OCI-LY7 (cell line): ENCODE measurements at regions not wholly inside any gene's neighbourhood (a gene's known extent, or its start where the extent isn't known, plus 50 kb on each side); places are given as distances from the start of the nearest gene placed in this dataset.
A peak's percentile ranks its signal among the peaks of the same experiment; 100 is the strongest.
"Not testable (repeated sequence)": the region's sequence is repeated elsewhere in the genome, so short reads cannot be mapped to it uniquely, and the experiment has no call there.

Experiments used
- BruUV-seq: library from RNA; stranded (reverse); fragments of 400-500 nt; replicated peaks from 2 replicates; lab custom pipeline; 2021; lab: Mats Ljungman, UMichigan
- CTCF ChIA-PET: fragments of 300-600 bp; sonication (Branson Sonifier 250); formaldehyde crosslinking; loops from one replicate; lab custom pipeline; 2022; ENCODE audit warnings: antibody characterized with exemption; ENCODE audit not compliant: unreplicated experiment; lab: Charles Lee
- POLR2A ChIA-PET: fragments of 300-600 bp; sonication (Branson Sonifier 250); formaldehyde crosslinking; loops from one replicate; lab custom pipeline; 2022; ENCODE audit warnings: antibody characterized with exemption; lab: Charles Lee
- DNase-seq: peaks from one replicate; pipeline ENCODE4 v3.0.0-alpha.2; 2015; ENCODE audit warnings: low spot score
- H2AFZ ChIP-seq: fragments of 200-600 bp; sonication (generic), shearing (Covaris generic); 2 replicates; pipeline ENCODE4 v1.6.1; 2014; ENCODE audit warnings: mild to moderate bottlenecking, antibody characterized with exemption, low read length, moderate library complexity
- H3K27ac ChIP-seq: fragments of 200-600 bp; sonication (generic); 2 replicates; pipeline ENCODE4 v1.5.1; 2014; ENCODE audit warnings: mixed run types, low read depth, mild to moderate bottlenecking, moderate library complexity, low read length, inconsistent platforms; ENCODE audit not compliant: poor library complexity, severe bottlenecking
- H3K36me3 ChIP-seq: fragments of 200-600 bp; sonication (generic); 2 replicates; pipeline ENCODE4 v1.6.1; 2014; ENCODE audit warnings: mild to moderate bottlenecking, antibody characterized with exemption, low read length, moderate library complexity, mixed read lengths; ENCODE audit not compliant: insufficient read depth
- H3K4me1 ChIP-seq: fragments of 200-600 bp; sonication (generic); 2 replicates; pipeline ENCODE4 v1.5.1; 2014; ENCODE audit warnings: mild to moderate bottlenecking, low read length; ENCODE audit not compliant: insufficient read depth, poor library complexity, severe bottlenecking
- H3K4me2 ChIP-seq: fragments of 200-600 bp; sonication (generic); 2 replicates; pipeline ENCODE4 v1.6.1; 2014; ENCODE audit warnings: mild to moderate bottlenecking, low read length
- H3K4me3 ChIP-seq: fragments of 200-600 bp; sonication (generic); 2 replicates; pipeline ENCODE4 v1.5.1; 2014; ENCODE audit warnings: mild to moderate bottlenecking, low read depth, low read length; ENCODE audit not compliant: poor library complexity, severe bottlenecking
- H3K79me2 ChIP-seq: fragments of 200-600 bp; sonication (generic); 2 replicates; pipeline ENCODE4 v1.6.1; 2016; ENCODE audit warnings: low read depth, mild to moderate bottlenecking, low read length, moderate library complexity, mixed read lengths; ENCODE audit not compliant: insufficient read depth
- H3K9me2 ChIP-seq: fragments of 200-600 bp; sonication (generic); 2 replicates; pipeline ENCODE4 v1.6.1; 2016; ENCODE audit warnings: mild to moderate bottlenecking, low read length, mixed read lengths; ENCODE audit not compliant: insufficient read depth
- H3K9me3 ChIP-seq: fragments of 200-600 bp; sonication (generic); 2 replicates; pipeline ENCODE4 v1.6.1; 2014; ENCODE audit warnings: mild to moderate bottlenecking, mixed run types, low read length, mixed read lengths
- H4K20me1 ChIP-seq: fragments of 200-600 bp; sonication (generic); 2 replicates; pipeline ENCODE4 v1.6.1; 2014; ENCODE audit warnings: mild to moderate bottlenecking, antibody characterized with exemption, low read length, moderate library complexity, mixed read lengths; ENCODE audit not compliant: insufficient read depth
- EZH2phosphoT487 ChIP-seq: fragments of 200-600 bp; sonication (generic); IDR thresholded peaks from 2 replicates; pipeline ENCODE4 v1.6.1; 2018; ENCODE audit warnings: low read depth, borderline replicate concordance, mild to moderate bottlenecking, mixed run types, antibody characterized with exemption, low read length, moderate library complexity, mixed read lengths
- intact Hi-C: fragments of 100-400 bp; cut with micrococcal nuclease; formaldehyde crosslinking; loops from one replicate; pipeline ENCODE4 v1.10.0; 2022; ENCODE audit not compliant: unreplicated experiment
- TF ChIP-seq, protein P1 (sequence below): fragments of 200-600 bp; sonication (generic); conservative IDR thresholded peaks from 2 replicates; pipeline ENCODE4 v1.5.1; 2014; ENCODE audit warnings: mild to moderate bottlenecking, antibody characterized with exemption, low read length, moderate library complexity, mixed read lengths

DNA sequence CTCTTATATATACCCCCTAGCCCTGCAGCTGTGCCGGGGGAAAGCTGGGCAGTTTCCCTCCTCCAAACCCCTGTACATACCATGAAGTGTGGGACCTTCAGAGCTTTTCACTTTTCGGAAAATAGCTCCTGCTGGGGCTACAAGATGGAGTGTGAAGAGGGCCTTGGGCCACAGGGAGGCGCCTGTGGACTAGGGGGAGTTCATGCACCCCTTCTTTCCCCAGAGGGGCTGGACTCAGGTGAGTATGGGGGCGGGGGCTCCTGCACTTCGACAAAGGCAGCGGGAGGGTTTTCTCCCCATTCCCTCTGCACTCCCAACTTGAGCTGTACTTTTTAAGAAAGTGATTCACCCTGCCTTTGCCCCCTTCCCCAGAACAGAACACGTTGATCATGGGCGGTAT is 122.5 kb downstream of the SEPTIN14 start:
- H3K27ac ChIP-seq, POLR2A ChIA-PET, H3K4me2 ChIP-seq, CTCF ChIA-PET, H3K4me3 ChIP-seq, H2AFZ ChIP-seq, H3K9me3 ChIP-seq, DNase-seq, H4K20me1 ChIP-seq, H3K9me2 ChIP-seq, H3K36me3 ChIP-seq, H3K4me1 ChIP-seq, H3K79me2 ChIP-seq, BruUV-seq, intact Hi-C loops: not testable (repeated sequence)
- TF ChIP-seq, protein P1, sequence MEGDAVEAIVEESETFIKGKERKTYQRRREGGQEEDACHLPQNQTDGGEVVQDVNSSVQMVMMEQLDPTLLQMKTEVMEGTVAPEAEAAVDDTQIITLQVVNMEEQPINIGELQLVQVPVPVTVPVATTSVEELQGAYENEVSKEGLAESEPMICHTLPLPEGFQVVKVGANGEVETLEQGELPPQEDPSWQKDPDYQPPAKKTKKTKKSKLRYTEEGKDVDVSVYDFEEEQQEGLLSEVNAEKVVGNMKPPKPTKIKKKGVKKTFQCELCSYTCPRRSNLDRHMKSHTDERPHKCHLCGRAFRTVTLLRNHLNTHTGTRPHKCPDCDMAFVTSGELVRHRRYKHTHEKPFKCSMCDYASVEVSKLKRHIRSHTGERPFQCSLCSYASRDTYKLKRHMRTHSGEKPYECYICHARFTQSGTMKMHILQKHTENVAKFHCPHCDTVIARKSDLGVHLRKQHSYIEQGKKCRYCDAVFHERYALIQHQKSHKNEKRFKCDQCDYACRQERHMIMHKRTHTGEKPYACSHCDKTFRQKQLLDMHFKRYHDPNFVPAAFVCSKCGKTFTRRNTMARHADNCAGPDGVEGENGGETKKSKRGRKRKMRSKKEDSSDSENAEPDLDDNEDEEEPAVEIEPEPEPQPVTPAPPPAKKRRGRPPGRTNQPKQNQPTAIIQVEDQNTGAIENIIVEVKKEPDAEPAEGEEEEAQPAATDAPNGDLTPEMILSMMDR = peak; percentile 28; the same call in 1 of the 2 replicates

DNA sequence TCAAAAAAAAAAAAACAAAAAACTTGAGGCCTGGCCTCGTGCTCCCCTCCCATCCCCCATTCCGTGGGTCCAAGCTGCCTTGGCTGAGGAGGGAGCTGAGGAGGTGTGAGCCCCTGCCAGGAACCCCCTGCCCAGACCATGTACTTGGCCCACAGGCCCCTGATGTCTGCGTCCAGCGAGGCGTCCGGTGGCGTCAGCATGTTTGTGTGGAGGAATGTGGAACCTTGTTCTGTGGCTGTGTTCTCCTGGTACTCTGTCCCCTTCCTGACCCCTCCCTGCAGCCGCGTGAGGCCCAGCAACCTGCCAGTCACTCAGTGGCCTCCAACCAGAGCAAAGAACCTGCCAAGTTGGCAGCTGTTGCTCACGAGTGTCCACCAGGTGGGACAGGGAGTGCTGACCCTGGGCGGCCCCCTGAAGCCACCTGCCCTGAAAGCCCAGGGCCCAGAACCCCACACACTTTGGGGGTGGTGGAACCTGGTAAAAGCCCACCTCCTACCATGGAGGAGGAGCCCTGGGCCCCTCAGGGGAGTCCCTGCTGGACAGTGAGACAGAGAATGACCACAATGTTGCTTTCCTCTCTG is 125.8 kb downstream of the SEPTIN14 start:
- H2AFZ ChIP-seq, H4K20me1 ChIP-seq, H3K27ac ChIP-seq, H3K4me1 ChIP-seq, H3K9me3 ChIP-seq, H3K4me3 ChIP-seq, BruUV-seq, DNase-seq, H3K9me2 ChIP-seq, H3K36me3 ChIP-seq, H3K4me2 ChIP-seq, intact Hi-C loops, CTCF ChIA-PET, H3K79me2 ChIP-seq: not testable (repeated sequence)
- POLR2A ChIA-PET = interaction anchor here (0.6 kb wide), 1 partner anchor 277 kb away, joined by 3 read pairs; no protein-coding TSS in a partner anchor

DNA sequence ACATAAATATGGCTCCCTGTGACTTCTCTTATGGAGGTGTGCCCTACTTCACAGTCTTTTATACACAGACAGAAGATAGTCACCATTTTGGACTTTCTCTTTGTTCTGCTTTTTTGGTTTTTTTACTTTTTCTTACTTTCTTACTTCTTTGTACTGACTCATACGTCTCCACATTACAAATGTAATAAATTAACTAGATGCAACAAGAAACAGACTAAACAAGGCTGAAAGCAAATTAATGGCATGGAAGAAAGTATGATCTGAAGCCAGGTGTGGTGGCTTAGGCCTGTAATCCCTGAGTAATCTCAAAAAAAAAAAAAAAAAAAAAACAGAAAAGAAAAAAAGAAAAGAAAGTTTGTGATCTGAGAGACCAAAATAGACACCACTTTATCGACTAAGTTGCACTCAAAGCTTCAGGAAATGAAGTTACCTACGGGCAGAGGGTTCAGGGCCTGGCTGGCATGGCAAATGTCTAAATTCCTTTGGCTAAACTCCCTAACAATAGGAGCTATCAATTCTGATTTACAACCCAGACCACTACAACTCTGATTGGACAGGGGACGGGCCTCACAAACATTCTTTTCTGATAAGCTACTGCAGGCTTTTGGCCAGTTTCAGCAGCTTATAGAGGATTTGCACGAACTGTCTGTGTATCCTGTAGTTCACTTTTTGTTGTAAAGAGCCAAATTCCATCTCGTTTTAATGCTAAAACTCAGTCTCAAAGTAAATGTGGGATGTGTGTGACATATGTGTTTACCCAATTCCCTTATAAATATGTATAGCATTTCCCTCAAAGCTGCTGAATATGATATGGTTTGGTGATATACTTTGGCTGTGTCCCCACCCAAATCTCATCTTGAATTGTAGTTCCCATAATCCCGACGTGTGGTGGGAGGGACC is 129.1 kb downstream of the SEPTIN14 start:
- H3K79me2 ChIP-seq = no peaks in the 10 kb centered on the region
- no peak for DNase-seq
- no peaks in the 10 kb centered on the region for H4K20me1 ChIP-seq
- no peak overlapping the region for H2AFZ ChIP-seq
- ChIA-PET CTCF (no interaction called here), POLR2A (interaction anchor here (0.6 kb wide), 2 partner anchors 316 to 398 kb away, joined by 3 to 4 read pairs; no protein-coding TSS in a partner anchor)
- H3K9me3 ChIP-seq = no peaks in the 10 kb centered on the region
- TF ChIP-seq, protein P1 = no peak
- no peak for TF ChIP-seq EZH2phosphoT487
- H3K36me3 ChIP-seq = no peaks in the 10 kb centered on the region
- intact Hi-C loops = no loop called here
- H3K4me1 ChIP-seq = no peaks in the 10 kb centered on the region
- H3K27ac ChIP-seq = no peak overlapping the region
- no peaks in the 10 kb centered on the region for H3K9me2 ChIP-seq
- no TSS peak for BruUV-seq
- H3K4me3 ChIP-seq = no peak overlapping the region
- H3K4me2 ChIP-seq = no peak overlapping the region
